GM19467 (cell line): ENCODE measurements at regions not wholly inside any gene's neighbourhood (a gene's known extent, or its start where the extent isn't known, plus 50 kb on each side); places are given as distances from the start of the nearest gene placed in this dataset.

Experiments
- ATAC-seq: cut with Tn5 transposase; IDR thresholded peaks from one replicate; pipeline ENCODE4 v1.9.1; 2021; ENCODE audit warnings: mild to moderate bottlenecking, moderate library complexity; ENCODE audit not compliant: unreplicated experiment

- ATAC-seq: no peak
These were observed 415.7 kb upstream of the THBS1 start for GRCh38 chr15:39165020-39165706.

GRCh38 chr15:39167164-39168058, 413.5 kb upstream of the THBS1 start:
- ATAC-seq: no peak

GRCh38 chr15:39171944-39172368, 408.9 kb upstream of the THBS1 start:
- no peak for ATAC-seq

- no peak for ATAC-seq
These were observed 408.2 kb upstream of the THBS1 start for GRCh38 chr15:39172380-39173281.

- ATAC-seq: no peak
These were observed 407.5 kb upstream of the THBS1 start for GRCh38 chr15:39173426-39173825.

GRCh38 chr15:39174332-39174731, 406.5 kb upstream of the THBS1 start:
- no peak for ATAC-seq

GRCh38 chr15:39176030-39176429, 404.8 kb upstream of the THBS1 start:
- ATAC-seq: no peak

- no peak for ATAC-seq
These were observed 403.3 kb upstream of the THBS1 start for GRCh38 chr15:39177561-39177960.

- no peak for ATAC-seq
These were observed 400.8 kb upstream of the THBS1 start for GRCh38 chr15:39180030-39180429.

GRCh38 chr15:39180483-39180933, 400.4 kb upstream of the THBS1 start:
- ATAC-seq: no peak

- ATAC-seq: no peak
These were observed 399.7 kb upstream of the THBS1 start for GRCh38 chr15:39181056-39181747.

- ATAC-seq: no peak
These were observed 398.9 kb upstream of the THBS1 start for GRCh38 chr15:39181940-39182339.

GRCh38 chr15:39183164-39183881, 397.6 kb upstream of the THBS1 start:
- ATAC-seq: no peak

- no peak for ATAC-seq
These were observed 396.0 kb upstream of the THBS1 start for GRCh38 chr15:39184701-39185390.

GRCh38 chr15:39188314-39188713, 392.6 kb upstream of the THBS1 start:
- ATAC-seq: no peak

GRCh38 chr15:39188930-39189329, 391.9 kb upstream of the THBS1 start:
- ATAC-seq: no peak

GRCh38 chr15:39191871-39192291, 389.0 kb upstream of the THBS1 start:
- ATAC-seq: no peak

GRCh38 chr15:39192351-39192750, 388.5 kb upstream of the THBS1 start:
- no peak for ATAC-seq

- ATAC-seq: no peak
These were observed 387.8 kb upstream of the THBS1 start for GRCh38 chr15:39192979-39193560.
